B cell (primary cell): ENCODE measurements at regions not wholly inside any gene's neighbourhood (a gene's known extent, or its start where the extent isn't known, plus 50 kb on each side); places are given as distances from the start of the nearest gene placed in this dataset.

Experiments
- CTCF ChIP-seq: fragments of 200-600 bp; IDR thresholded peaks from one replicate; pipeline ENCODE4 v1.8.0; 2022; ENCODE audit warnings: antibody characterized with exemption, mild to moderate bottlenecking
- EZH2 ChIP-seq: IDR thresholded peaks from 2 replicates; pipeline ENCODE4 v1.6.1; 2012; ENCODE audit warnings: borderline replicate concordance, low read depth, mild to moderate bottlenecking, moderate library complexity, low read length; ENCODE audit not compliant: insufficient read depth, poor library complexity, severe bottlenecking

GRCh38 chr3:101150504-101150903 lies 157.3 kb upstream of the ABI3BP start:
- no peak for TF ChIP-seq CTCF
- TF ChIP-seq EZH2 = no peak
